H1 (cell line): ENCODE measurements at regions not wholly inside any gene's neighbourhood (a gene's known extent, or its start where the extent isn't known, plus 50 kb on each side); places are given as distances from the start of the nearest gene placed in this dataset.

ENCODE experiments used
- CTCF ChIA-PET: fragments of 300-600 bp; sonication (Branson Sonifier 250); formaldehyde crosslinking; loops from one replicate; lab custom pipeline; 2021; ENCODE audit not compliant: partially characterized antibody; lab: Charles Lee
- POLR2A ChIA-PET: fragments of 300-600 bp; sonication (Branson Sonifier 250); formaldehyde crosslinking; loops from one replicate; lab custom pipeline; 2021; ENCODE audit warnings: inconsistent platforms; ENCODE audit not compliant: partially characterized antibody; lab: Charles Lee
- DNase-seq, 2 experiments: peaks; one replicate each; pipeline versions ENCODE4 v3.0.0 to v3.0.0-alpha.2; 2010 to 2022; ENCODE audit warnings: low spot score in 2 of 2, low read depth in 1 of 2, mixed read lengths in 1 of 2
- FAIRE-seq: peaks from 2 replicates; lab custom pipeline; 2011; peaks lifted over from hg19 to GRCh38; lab: Jason Lieb, UNC
- H2AFZ ChIP-seq: 2 replicates; pipeline ENCODE4 v1.8.1; 2012; ENCODE audit warnings: low read length, inconsistent platforms
- H2AK5ac ChIP-seq: 2 replicates; pipeline ENCODE4 v1.6.1; 2013; ENCODE audit warnings: low read depth, low read length
- H2BK120ac ChIP-seq: replicated peaks from 2 replicates; pipeline ENCODE3; 2013; ENCODE audit warnings: low read depth, low read length, inconsistent platforms
- H2BK12ac ChIP-seq: 2 replicates; pipeline ENCODE4 v1.6.1; 2013; ENCODE audit warnings: low read depth, low read length
- H2BK15ac ChIP-seq: 2 replicates; pipeline ENCODE4 v1.6.1; 2013; ENCODE audit warnings: low read length
- H2BK20ac ChIP-seq: 2 replicates; pipeline ENCODE4 v1.6.1; 2013; ENCODE audit warnings: low read length
- H2BK5ac ChIP-seq: 2 replicates; pipeline ENCODE4 v1.6.1; 2013; ENCODE audit warnings: low read depth, low read length
- H3K14ac ChIP-seq: 2 replicates; pipeline ENCODE4 v1.6.1; 2013; ENCODE audit warnings: inconsistent platforms; ENCODE audit not compliant: insufficient read length
- H3K18ac ChIP-seq: 2 replicates; pipeline ENCODE4 v1.6.1; 2013; ENCODE audit warnings: low read length; ENCODE audit errors: extremely low read depth
- H3K23ac ChIP-seq: 2 replicates; pipeline ENCODE4 v1.6.1; 2013; ENCODE audit warnings: inconsistent platforms; ENCODE audit not compliant: insufficient read length
- H3K23me2 ChIP-seq: 2 replicates; pipeline ENCODE4 v1.6.1; 2013; ENCODE audit warnings: low read depth, low read length
- H3K27ac ChIP-seq: 2 replicates; pipeline ENCODE4 v1.6.1; 2011; ENCODE audit warnings: low read depth, low read length, inconsistent platforms
- H3K27me3 ChIP-seq, 4 experiments: replicated peaks in 1 of 4; 1 replicate in 1 of 4; 2 replicates in 3 of 4; pipeline versions ENCODE4 v1.6.1 to v1.8.1; 2011 to 2013; ENCODE audit warnings: low read length in 3 of 4, mild to moderate bottlenecking in 3 of 4, inconsistent platforms in 2 of 4, mixed read lengths in 2 of 4, moderate library complexity in 1 of 4; ENCODE audit not compliant: control insufficient read depth in 3 of 4, insufficient read depth in 3 of 4; ENCODE audit errors: extremely low read depth in 1 of 4
- H3K36me3 ChIP-seq, 4 experiments: 2 replicates each; pipeline versions ENCODE4 v1.6.1 to v1.8.1; 2011 to 2013; ENCODE audit warnings: mild to moderate bottlenecking in 4 of 4, low read length in 3 of 4, moderate library complexity in 2 of 4, control low read depth in 1 of 4, inconsistent platforms in 1 of 4; ENCODE audit not compliant: insufficient read depth in 4 of 4, control insufficient read depth in 2 of 4
- H3K4ac ChIP-seq: replicated peaks from 2 replicates; pipeline ENCODE3; 2013; ENCODE audit warnings: low read length, low read depth, mixed read lengths, inconsistent platforms; ENCODE audit not compliant: insufficient read length
- H3K4me1 ChIP-seq, 4 experiments: replicated peaks in 1 of 4; 1 replicate in 1 of 4; 2 replicates in 3 of 4; pipeline versions ENCODE4 v1.6.1 to v1.8.1; 2011 to 2013; ENCODE audit warnings: low read length in 3 of 4, inconsistent platforms in 2 of 4, mixed read lengths in 1 of 4; ENCODE audit not compliant: insufficient read depth in 4 of 4, control insufficient read depth in 3 of 4
- H3K4me2 ChIP-seq, 2 experiments: 2 replicates each; pipeline versions ENCODE4 v1.6.1 to v1.8.1; 2011 to 2013; ENCODE audit warnings: low read depth in 2 of 2, low read length in 2 of 2, control low read depth in 1 of 2, inconsistent platforms in 1 of 2, mild to moderate bottlenecking in 1 of 2; ENCODE audit not compliant: insufficient read depth in 1 of 2
- H3K4me3 ChIP-seq, 4 experiments: fragments of 200-600, 300-600 bp in 1 of 4; sonication (generic), shearing (Covaris generic), sonication (Bioruptor Twin) in 1 of 4; 2 replicates each; pipeline versions ENCODE4 v1.5.1 to v1.8.1; 2011 to 2016; ENCODE audit warnings: low read length in 4 of 4, low read depth in 3 of 4, control low read depth in 2 of 4, inconsistent platforms in 2 of 4, mild to moderate bottlenecking in 2 of 4, mixed read lengths in 1 of 4, moderate library complexity in 1 of 4; ENCODE audit not compliant: insufficient read depth in 2 of 4; ENCODE audit errors: extremely low read depth in 1 of 4
- H3K56ac ChIP-seq: replicated peaks from 2 replicates; pipeline ENCODE3; 2013; ENCODE audit warnings: low read depth, mild to moderate bottlenecking, mixed read lengths, low read length, inconsistent platforms; ENCODE audit not compliant: insufficient read length
- H3K79me1 ChIP-seq: 2 replicates; pipeline ENCODE4 v1.6.1; 2013; ENCODE audit warnings: low read depth, low read length, control low read depth
- H3K79me2 ChIP-seq, 2 experiments: 2 replicates each; pipeline versions ENCODE4 v1.6.1 to v1.8.1; 2012 to 2013; ENCODE audit warnings: low read length in 2 of 2, mild to moderate bottlenecking in 2 of 2, inconsistent platforms in 1 of 2; ENCODE audit not compliant: insufficient read depth in 2 of 2, control insufficient read depth in 1 of 2
- H3K9ac ChIP-seq, 4 experiments: replicated peaks in 1 of 4; 1 replicate in 1 of 4; 2 replicates in 3 of 4; pipeline versions ENCODE4 v1.6.1 to v1.8.1; 2011 to 2013; ENCODE audit warnings: low read depth in 3 of 4, low read length in 3 of 4, control low read depth in 2 of 4, mild to moderate bottlenecking in 2 of 4, moderate library complexity in 2 of 4, inconsistent platforms in 1 of 4; ENCODE audit errors: extremely low read depth in 1 of 4
- H3K9me3 ChIP-seq, 2 experiments: 2 replicates each; pipeline versions ENCODE4 v1.6.1 to v1.8.1; 2012 to 2013; ENCODE audit warnings: mild to moderate bottlenecking in 2 of 2, moderate library complexity in 2 of 2, control low read depth in 1 of 2, inconsistent platforms in 1 of 2, low read depth in 1 of 2, low read length in 1 of 2, mixed read lengths in 1 of 2; ENCODE audit not compliant: insufficient read depth in 2 of 2
- H4K20me1 ChIP-seq, 2 experiments: replicated peaks in 1 of 2; 2 replicates each; pipeline versions ENCODE3 to v1.8.1; 2011 to 2013; ENCODE audit warnings: inconsistent platforms in 2 of 2, low read length in 2 of 2, mild to moderate bottlenecking in 1 of 2; ENCODE audit not compliant: insufficient read depth in 2 of 2, control insufficient read depth in 1 of 2
- H4K5ac ChIP-seq: 2 replicates; pipeline ENCODE4 v1.6.1; 2013; ENCODE audit warnings: low read length, low read depth, mixed read lengths, inconsistent platforms; ENCODE audit not compliant: insufficient read length
- H4K8ac ChIP-seq: 2 replicates; pipeline ENCODE4 v1.8.0; 2013; ENCODE audit warnings: mild to moderate bottlenecking, moderate library complexity, low read length, inconsistent platforms; ENCODE audit not compliant: insufficient read depth; ENCODE audit errors: extremely low read depth
- H4K91ac ChIP-seq: replicated peaks from 2 replicates; pipeline ENCODE3; 2013; ENCODE audit warnings: low read length, mixed read lengths, inconsistent platforms; ENCODE audit not compliant: insufficient read length
- ASH2L ChIP-seq: fragments of 200-600, 300-600 bp; sonication (generic); IDR thresholded peaks from one replicate; pipeline ENCODE4 v1.7.1; 2017; ENCODE audit warnings: low read length
- ATF3 ChIP-seq: IDR thresholded peaks from 2 replicates; pipeline ENCODE4 v1.6.1; 2011; ENCODE audit warnings: low read depth, mild to moderate bottlenecking, low read length; ENCODE audit not compliant: insufficient read depth
- BCL11A ChIP-seq, 2 experiments: IDR thresholded peaks; one replicate each; pipeline ENCODE4 v1.6.1; 2011; ENCODE audit warnings: low read depth in 2 of 2, low read length in 2 of 2, mild to moderate bottlenecking in 2 of 2
- CEBPB ChIP-seq: IDR thresholded peaks from 2 replicates; pipeline ENCODE4 v1.6.1; 2012; ENCODE audit warnings: low read depth, low read length
- GABPA ChIP-seq: IDR thresholded peaks from 2 replicates; pipeline ENCODE4 v1.6.1; 2011; ENCODE audit warnings: mild to moderate bottlenecking, low read length, moderate library complexity, borderline replicate concordance; ENCODE audit not compliant: insufficient read depth
- JUN ChIP-seq: IDR thresholded peaks from 2 replicates; pipeline ENCODE4 v1.6.1; 2011; ENCODE audit warnings: low read depth, mild to moderate bottlenecking, improper control_type of control experiment, low read length
- JUND ChIP-seq: IDR thresholded peaks from 2 replicates; pipeline ENCODE4 v1.6.1; 2011; ENCODE audit warnings: mild to moderate bottlenecking, improper control_type of control experiment, low read length
- KDM4A ChIP-seq: IDR thresholded peaks from one replicate; pipeline ENCODE4 v1.7.1; 2012; ENCODE audit warnings: low read depth, mild to moderate bottlenecking, moderate library complexity, low read length, inconsistent platforms; ENCODE audit not compliant: severe bottlenecking
- MAFK ChIP-seq: IDR thresholded peaks from 2 replicates; pipeline ENCODE4 v1.6.1; 2012; ENCODE audit warnings: low read depth, mild to moderate bottlenecking, improper control_type of control experiment, low read length
- NANOG ChIP-seq: IDR thresholded peaks from 2 replicates; pipeline ENCODE4 v1.6.1; 2011; ENCODE audit warnings: low read length, low read depth, mild to moderate bottlenecking, inconsistent platforms; ENCODE audit not compliant: insufficient read depth, poor library complexity, severe bottlenecking
- NRF1 ChIP-seq: IDR thresholded peaks from 2 replicates; pipeline ENCODE4 v1.6.1; 2011; ENCODE audit warnings: mild to moderate bottlenecking, low read depth, low read length, improper control_type of control experiment
- SAP30 ChIP-seq: fragments of 300-600 bp; sonication (generic); IDR thresholded peaks from 2 replicates; pipeline ENCODE4 v1.7.1; 2012; ENCODE audit warnings: low read length, moderate library complexity, mild to moderate bottlenecking, inconsistent platforms; ENCODE audit not compliant: insufficient read depth, insufficient replicate concordance
- SP1 ChIP-seq: IDR thresholded peaks from 2 replicates; pipeline ENCODE4 v1.6.1; 2011; ENCODE audit warnings: low read depth, low read length
- SUZ12 ChIP-seq: fragments of 200-600 bp; sonication (generic); IDR thresholded peaks from 2 replicates; pipeline ENCODE4 v1.6.1; 2012; ENCODE audit warnings: mild to moderate bottlenecking, inconsistent platforms, low read length, moderate library complexity, mixed read lengths
- TCF12 ChIP-seq: IDR thresholded peaks from 2 replicates; pipeline ENCODE4 v1.6.1; 2011; ENCODE audit warnings: low read depth, mild to moderate bottlenecking, low read length
- YY1 ChIP-seq: IDR thresholded peaks from 2 replicates; pipeline ENCODE4 v1.6.1; 2011; ENCODE audit warnings: low read depth, mild to moderate bottlenecking, low read length
- WGBS, 2 experiments: shearing (Covaris generic) in 1 of 2; methylation state at CpG; one replicate each; pipeline versions ENCODE4 v1.1.6 to v1.1.7; 2013 to 2015; ENCODE audit warnings: low lambda C conversion rate in 2 of 2, mixed read lengths in 2 of 2, inconsistent platforms in 1 of 2, low coverage in 1 of 2, missing lambda C conversion rate in 1 of 2; ENCODE audit not compliant: insufficient replicate concordance in 2 of 2, insufficient coverage in 1 of 2, insufficient read length in 1 of 2; ENCODE audit errors: extremely low coverage in 1 of 2, missing lambda C conversion rate in 1 of 2; 5-methylcytosine and 5-hydroxymethylcytosine counted together

GRCh38 chr6:165173484-165173883 is 135.9 kb downstream of the C6orf118 start:
- Histone ChIP-seq H2BK120ac (no peak overlapping the region), H3K27ac (no peak overlapping the region), H2BK5ac (no peak overlapping the region), H3K23ac (no peak overlapping the region), H2BK12ac (no peak overlapping the region), H3K14ac (no peak overlapping the region), H3K4ac (no peak overlapping the region), H3K9ac (no peak overlapping the region), H4K8ac (no peak overlapping the region), H3K36me3 (no peaks in the 10 kb centered on the region), H4K20me1 (no peaks in the 10 kb centered on the region), H2AK5ac (no peak overlapping the region), H3K79me1 (no peaks in the 10 kb centered on the region), H3K9me3 (no peaks in the 10 kb centered on the region), H4K5ac (no peak overlapping the region), H3K18ac (no peak overlapping the region), H3K79me2 (no peaks in the 10 kb centered on the region), H4K91ac (no peak overlapping the region), H2BK15ac (no peak overlapping the region), H3K4me1 (no peaks in the 10 kb centered on the region), H3K56ac (no peak overlapping the region), H3K4me3 (no peak overlapping the region), H3K23me2 (no peaks in the 10 kb centered on the region), H3K27me3 (no peaks in the 10 kb centered on the region), H2AFZ (no peak overlapping the region), H2BK20ac (no peak overlapping the region), H3K4me2 (no peak overlapping the region)
- WGBS, 2 experiments, result 85% methylated on average over 4 of the region's 4 CpGs; no CpG with 5 or more reads in 1 of the 2 experiments
- no peak for FAIRE-seq
- CTCF ChIA-PET, result no interaction called here
- POLR2A ChIA-PET, result no interaction called here
- no peak for DNase-seq
- TF ChIP-seq GABPA (no peak), BCL11A (IDR thresholded peaks at IDR 0.05; ENCODE audit: low read depth in 2 of 2, low read length in 2 of 2) (no peak), JUND (no peak), JUN (no peak), ATF3 (no peak), MAFK (no peak), CEBPB (no peak), KDM4A (no peak), TCF12 (no peak), SAP30 (no peak), NRF1 (no peak), ASH2L (no peak), YY1 (no peak), SP1 (no peak), NANOG (no peak), SUZ12 (no peak)
